NCI-H526 treated with DMSO at 0.1 percent for 48 hours (cell line): ENCODE measurements at regions not wholly inside any gene's neighbourhood (a gene's known extent, or its start where the extent isn't known, plus 50 kb on each side); places are given as distances from the start of the nearest gene placed in this dataset.
"Not testable (repeated sequence)": the region's sequence is repeated elsewhere in the genome, so short reads cannot be mapped to it uniquely, and the experiment has no call there.

Experiments used
- DNase-seq: peaks from one replicate; lab custom pipeline; 2025; lab: John Stamatoyannopoulos, UW

GRCh38 chrX:140164391-140164790 is 199.1 kb upstream of the CXorf66 start:
- DNase-seq: no peak

DNA sequence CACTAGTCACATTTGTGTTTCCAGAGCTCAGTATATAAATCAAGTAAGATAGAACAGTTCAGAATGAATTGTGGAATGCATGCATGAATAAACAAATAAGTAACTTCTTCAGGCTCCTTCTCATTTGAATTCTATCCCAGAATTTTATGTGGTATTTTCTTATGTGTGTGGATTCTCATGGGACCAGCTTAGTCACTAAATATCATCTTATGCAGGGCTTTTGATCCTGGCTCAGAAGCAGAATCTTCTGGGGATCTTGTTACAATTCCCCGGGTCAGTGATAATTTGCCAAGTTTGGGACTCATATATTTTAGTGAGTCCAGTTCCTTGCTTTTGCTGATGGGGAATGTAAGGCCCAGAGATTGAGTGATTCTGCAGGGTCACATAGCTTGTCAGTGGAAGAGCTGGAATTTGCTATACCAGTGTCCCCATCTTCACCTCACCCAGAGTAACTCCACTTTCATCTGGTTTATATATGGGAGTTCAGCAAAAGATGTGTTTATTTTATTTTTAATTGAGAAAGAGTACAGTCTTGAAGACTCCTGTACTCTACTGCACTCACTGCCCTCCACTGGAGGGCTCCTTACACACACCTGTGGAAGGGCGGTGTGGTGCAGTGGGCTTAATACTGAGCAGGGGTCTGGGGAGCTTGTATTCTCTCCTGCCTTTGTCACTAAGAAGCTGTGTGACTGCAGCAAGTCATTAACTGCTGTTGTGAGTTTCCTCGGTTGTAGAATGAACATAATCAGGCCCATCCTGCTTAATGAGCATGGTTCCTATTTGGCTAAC is 198.2 kb upstream of the CXorf66 start:
- no peak for DNase-seq

DNA sequence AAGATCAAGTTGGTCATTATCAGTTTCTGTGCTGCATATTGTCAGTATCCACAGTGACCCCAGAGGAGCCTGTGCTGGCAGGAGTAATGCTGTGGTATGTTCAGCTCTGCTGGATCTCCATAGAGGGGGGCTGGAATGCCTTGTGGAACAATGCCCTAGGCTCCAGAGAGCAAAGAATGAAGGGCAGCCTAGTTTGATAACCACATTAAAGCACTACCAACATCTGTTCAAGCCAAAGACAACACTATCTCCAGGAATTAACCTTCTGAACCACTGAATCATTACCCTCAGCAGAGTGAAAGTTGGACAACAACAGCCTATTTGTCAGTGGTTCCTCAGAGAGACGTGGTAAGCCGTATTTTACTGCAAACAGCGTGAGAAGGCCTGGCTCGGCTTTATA is 192.3 kb upstream of the CXorf66 start:
- no peak for DNase-seq

- no peak for DNase-seq
Observed at GRCh38 chrX:140157143-140157542, 191.8 kb upstream of the CXorf66 start.

DNA sequence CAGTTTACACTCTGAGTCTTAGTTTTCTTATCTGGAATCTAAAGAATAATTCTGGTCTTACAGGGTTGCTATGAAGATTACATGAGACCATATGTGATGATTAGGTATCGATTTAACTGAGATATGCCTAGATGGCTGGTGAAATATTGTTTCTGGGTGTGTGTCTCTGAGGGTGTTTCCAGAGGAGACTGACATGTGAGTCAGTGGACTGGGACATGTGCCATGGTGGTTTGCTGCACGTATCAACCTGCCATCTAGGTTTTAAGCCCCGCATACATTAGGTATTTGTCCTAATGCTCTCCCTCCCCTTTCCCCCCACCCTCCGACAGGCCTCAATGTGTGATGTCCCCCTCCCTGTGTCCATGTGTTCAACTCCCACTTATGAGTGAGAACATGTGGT is 186.0 kb upstream of the CXorf66 start:
- no peak for DNase-seq

DNA sequence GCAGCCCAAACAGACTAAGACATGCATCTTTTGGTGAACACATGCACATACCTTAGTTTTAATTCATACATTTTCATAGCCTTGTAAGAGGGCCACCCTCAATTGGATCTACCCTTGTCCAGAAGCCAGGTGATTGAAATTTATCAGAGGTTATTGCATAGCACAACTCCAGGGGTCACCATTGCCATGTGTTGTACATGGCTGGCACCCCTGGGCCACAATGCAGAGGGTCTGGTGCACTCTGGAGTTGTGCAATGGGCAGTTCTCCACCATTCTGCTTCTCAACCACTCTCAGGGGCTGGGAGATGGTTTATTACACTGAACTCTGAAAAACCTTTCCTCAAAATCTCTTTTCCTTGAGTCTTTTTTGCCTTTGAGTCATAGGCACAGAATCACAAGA is 184.4 kb upstream of the CXorf66 start:
- no peak for DNase-seq

DNA sequence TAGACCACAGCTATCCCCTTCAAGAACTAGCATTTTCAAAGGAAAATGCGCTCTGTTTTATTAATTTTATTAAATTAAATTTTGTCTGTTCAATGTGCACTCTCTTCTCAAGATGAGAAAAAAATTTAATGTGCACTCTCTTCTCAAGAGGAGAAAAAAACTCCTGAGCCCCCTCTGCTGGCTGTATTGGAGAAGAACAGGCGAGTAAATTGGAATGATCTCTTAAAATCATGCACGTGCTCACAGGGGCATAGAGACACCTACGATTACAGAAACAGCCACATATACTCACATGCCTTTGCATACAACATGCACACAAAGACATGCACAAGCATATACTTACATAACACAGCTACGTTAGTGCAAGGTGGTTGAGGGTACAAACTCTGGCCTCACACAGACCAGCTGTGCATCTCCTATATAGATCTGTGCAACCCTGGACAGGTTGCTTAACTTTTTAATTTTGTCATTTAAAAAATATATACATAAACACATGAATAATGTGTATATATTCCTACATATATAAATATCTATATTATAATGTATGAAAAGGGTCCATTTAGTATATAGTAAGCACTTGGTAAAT is 176.2 kb upstream of the CXorf66 start:
- DNase-seq: no peak

GRCh38 chrX:140138492-140138891 is 173.2 kb upstream of the CXorf66 start:
- DNase-seq: not testable (repeated sequence)

DNA sequence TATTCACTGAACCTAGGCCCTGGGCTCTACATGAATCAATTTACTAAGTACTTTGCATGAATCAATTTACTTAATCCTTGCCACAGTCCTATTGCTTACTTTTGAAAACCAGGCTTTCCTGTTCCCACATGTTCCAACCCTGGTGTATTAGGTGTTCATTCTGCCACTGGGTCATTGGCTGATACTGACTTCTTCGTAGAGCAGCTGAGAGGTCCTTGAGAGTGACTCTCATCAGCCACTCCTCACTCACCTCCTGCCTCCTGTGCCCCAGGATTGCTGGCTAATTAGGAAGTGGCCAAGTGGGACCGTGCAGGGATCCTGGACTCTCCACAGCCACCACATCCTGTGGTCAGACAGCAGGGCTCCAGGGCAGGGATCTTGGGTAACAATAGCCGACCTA is 172.7 kb upstream of the CXorf66 start:
- not testable (repeated sequence) for DNase-seq

DNA sequence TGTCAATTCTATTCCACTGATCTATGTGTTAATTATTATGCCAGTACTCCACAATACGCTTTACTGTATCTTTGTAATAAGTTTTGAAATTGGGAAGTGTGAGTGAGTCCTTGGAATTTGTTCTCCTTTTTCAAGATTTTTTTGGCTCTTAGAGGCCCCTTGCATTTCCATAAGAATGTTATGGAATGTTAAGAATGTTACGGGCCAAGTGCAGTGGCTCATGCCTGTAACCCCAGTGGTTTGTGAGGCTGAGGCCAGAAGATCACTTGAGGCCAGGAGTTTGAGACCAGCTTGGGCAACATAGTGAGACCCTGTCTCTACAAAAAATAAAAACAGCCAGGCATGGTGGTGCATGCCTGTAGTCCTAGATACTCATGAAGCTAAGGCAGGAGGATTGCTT is 167.6 kb upstream of the CXorf66 start:
- no peak for DNase-seq

DNA sequence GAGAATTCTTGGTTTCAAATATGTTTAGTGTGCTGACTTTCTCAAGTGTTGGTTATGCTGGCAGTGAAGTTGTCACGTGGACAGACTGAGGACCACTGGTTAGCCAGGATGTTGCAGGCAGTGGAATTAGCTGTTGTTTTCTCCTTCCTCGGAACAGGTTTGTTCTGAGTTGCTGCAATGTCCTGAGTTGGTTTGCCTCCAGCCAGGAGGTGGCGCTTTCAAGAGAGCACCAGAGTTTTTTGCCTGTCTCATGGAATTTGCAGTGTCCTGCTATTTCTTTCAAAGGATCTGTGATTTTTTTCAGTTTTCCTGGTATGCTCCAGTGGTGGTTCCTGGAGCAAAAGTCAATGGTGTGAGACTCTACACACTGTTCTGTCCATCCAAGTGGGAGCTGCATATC is 158.1 kb upstream of the CXorf66 start:
- no peak for DNase-seq

- not testable (repeated sequence) for DNase-seq
Observed at GRCh38 chrX:140114059-140114458, 148.7 kb upstream of the CXorf66 start.

GRCh38 chrX:140110081-140110650 is 144.8 kb upstream of the CXorf66 start:
- DNase-seq: no peak

DNA sequence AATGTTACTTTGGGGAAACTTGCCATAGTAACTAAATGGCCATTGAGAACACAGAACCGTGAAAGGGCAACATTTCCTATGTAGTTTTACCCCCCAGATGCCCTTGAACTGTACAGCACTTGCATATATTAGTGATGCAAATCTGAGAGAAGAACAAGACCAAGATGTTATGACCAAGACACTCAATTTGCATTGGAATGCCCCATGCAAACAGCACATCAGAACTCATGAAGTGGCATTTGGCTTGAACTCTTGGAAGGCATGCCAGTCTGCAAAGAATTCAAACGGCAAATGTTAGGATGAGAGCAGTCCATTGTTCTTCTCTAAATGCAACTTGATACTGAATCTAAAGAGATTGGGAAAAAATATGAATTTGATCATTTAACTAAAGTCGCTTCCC is 139.4 kb upstream of the CXorf66 start:
- no peak for DNase-seq

GRCh38 chrX:140099221-140099620 is 133.9 kb upstream of the CXorf66 start:
- no peak for DNase-seq

- no peak for DNase-seq
Observed at GRCh38 chrX:140092121-140092520, 126.8 kb upstream of the CXorf66 start.

DNA sequence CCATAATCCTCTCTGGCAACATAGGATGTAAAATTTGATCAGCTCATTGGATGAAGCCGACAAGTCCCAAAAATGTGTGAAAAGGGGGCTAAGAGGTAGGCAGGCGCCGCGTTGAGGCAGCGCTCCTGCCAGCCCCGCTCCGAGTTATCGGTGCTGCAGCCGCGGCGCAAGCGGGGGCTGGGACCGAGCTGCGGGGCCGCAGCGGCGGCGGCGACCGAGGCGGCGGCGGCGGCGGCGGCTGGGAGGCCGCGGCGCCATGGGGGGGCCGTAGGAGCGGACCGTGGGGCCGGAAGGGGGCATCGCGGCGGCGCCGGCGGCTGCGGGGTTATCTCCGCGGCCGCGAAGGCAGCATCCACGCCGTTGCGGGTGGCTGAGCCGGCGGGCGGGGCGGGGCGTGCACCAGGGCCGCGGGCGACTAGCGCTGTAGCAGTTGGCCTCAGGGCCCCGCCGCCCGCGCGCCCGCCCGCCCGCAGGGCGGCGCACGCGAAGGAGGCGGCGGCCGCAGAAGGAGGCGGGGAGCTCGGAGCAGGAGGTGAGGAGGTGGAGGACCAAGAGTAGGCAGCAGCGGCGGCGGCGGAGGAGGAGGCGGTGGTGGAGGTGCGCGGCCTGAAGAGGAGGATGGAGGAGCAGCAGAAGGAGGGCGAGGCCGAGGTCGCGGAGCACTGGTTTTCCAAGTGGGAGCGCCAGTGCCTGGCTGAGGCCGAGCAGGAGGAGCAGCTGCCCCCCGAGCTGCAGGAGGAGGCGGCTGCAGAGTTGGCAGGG is 126.0 kb upstream of the CXorf66 start:
- no peak for DNase-seq

DNA sequence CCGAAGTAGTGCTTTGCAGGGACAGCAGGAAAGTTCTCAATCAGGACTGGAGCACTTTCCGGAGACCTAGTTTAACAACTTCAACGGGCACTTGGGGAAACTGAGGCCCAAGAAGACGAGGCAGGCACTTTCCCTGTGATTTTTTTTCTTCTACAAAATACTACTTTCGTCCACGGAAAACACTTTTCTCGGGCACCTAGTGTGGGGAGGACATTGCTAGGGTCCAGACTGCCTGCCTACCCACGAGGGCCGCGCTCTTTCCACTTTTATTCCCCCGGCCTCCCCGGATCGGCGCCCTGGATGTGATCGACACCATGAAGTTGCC is 125.4 kb upstream of the CXorf66 start:
- DNase-seq: no peak

DNA sequence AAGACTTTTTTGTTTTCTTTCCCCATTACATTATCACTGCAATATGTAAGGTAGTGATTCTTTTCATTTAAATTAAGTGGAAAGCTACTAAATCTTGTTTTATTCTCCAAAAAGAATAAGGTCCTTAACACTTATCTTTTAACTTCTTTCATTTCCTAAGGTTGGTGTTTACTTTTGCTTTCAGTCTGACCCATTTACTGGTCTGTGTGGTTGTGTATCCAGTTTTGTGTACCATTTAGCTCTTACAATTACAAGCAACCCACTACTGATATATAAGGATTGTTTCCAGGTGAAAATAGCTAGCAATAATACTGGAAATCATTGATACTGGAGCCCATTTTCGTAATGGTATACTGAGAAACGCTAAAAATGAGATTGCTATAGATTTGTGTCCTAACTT is 123.1 kb upstream of the CXorf66 start:
- DNase-seq: no peak

- DNase-seq: no peak
Observed at GRCh38 chrX:140087875-140088274, 122.6 kb upstream of the CXorf66 start.

- DNase-seq: no peak
Observed at GRCh38 chrX:140086691-140087090, 121.4 kb upstream of the CXorf66 start.

DNA sequence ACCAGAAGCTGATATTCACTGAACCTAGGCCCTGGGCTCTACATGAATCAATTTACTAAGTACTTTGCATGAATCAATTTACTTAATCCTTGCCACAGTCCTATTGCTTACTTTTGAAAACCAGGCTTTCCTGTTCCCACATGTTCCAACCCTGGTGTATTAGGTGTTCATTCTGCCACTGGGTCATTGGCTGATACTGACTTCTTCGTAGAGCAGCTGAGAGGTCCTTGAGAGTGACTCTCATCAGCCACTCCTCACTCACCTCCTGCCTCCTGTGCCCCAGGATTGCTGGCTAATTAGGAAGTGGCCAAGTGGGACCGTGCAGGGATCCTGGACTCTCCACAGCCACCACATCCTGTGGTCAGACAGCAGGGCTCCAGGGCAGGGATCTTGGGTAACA is 109.5 kb upstream of the CXorf66 start:
- not testable (repeated sequence) for DNase-seq

GRCh38 chrX:140071037-140071436 is 105.7 kb upstream of the CXorf66 start:
- no peak for DNase-seq
